Common myeloid progenitor, CD34-positive (primary cell): ENCODE measurements at regions not wholly inside any gene's neighbourhood (a gene's known extent, or its start where the extent isn't known, plus 50 kb on each side); places are given as distances from the start of the nearest gene placed in this dataset.
A peak's percentile ranks its signal among the peaks of the same experiment; 100 is the strongest.

Source experiments
- CTCF ChIA-PET: fragments of 350-600 bp; sonication (Branson Sonifier 250); formaldehyde crosslinking; loops from one replicate; lab custom pipeline; 2021; ENCODE audit warnings: antibody characterized with exemption; lab: Charles Lee
- POLR2A ChIA-PET: fragments of 350-600 bp; sonication (Branson Sonifier 250); formaldehyde crosslinking; loops from one replicate; lab custom pipeline; 2021; ENCODE audit warnings: antibody characterized with exemption; lab: Charles Lee
- DNase-seq, 3 donors: peaks; one replicate each; pipeline versions ENCODE4 v3.0.0 to v3.0.0-alpha.2; 2013
- H3K27ac ChIP-seq, 2 experiments: 1 replicate in 1 of 2; 2 replicates in 1 of 2; pipeline ENCODE4 v1.7.0; 2013; ENCODE audit warnings: inconsistent platforms in 2 of 2, low read length in 2 of 2, mild to moderate bottlenecking in 2 of 2, low read depth in 1 of 2, moderate library complexity in 1 of 2; ENCODE audit not compliant: severe bottlenecking in 2 of 2, insufficient read depth in 1 of 2, poor library complexity in 1 of 2
- H3K27me3 ChIP-seq, 5 experiments: replicated peaks in 2 of 5; 1 replicate in 3 of 5; 2 replicates in 2 of 5; pipeline versions ENCODE4 v1.6.1 to v1.7.0; 2013; ENCODE audit warnings: low read length in 4 of 5, mild to moderate bottlenecking in 2 of 5, moderate library complexity in 2 of 5, inconsistent platforms in 1 of 5; ENCODE audit not compliant: insufficient read depth in 5 of 5, control insufficient read depth in 4 of 5
- H3K36me3 ChIP-seq, 4 experiments: 1 replicate in 2 of 4; 2 replicates in 2 of 4; pipeline versions ENCODE4 v1.6.1 to v1.7.0; 2013; ENCODE audit warnings: low read length in 3 of 4, control low read depth in 1 of 4, mild to moderate bottlenecking in 1 of 4; ENCODE audit not compliant: control insufficient read depth in 4 of 4, insufficient read depth in 4 of 4
- H3K4me1 ChIP-seq, 4 experiments: 1 replicate in 3 of 4; 2 replicates in 1 of 4; pipeline versions ENCODE4 v1.6.1 to v1.7.1; 2013; ENCODE audit warnings: low read length in 3 of 4, mild to moderate bottlenecking in 3 of 4, control low read depth in 1 of 4, inconsistent platforms in 1 of 4, moderate library complexity in 1 of 4; ENCODE audit not compliant: control insufficient read depth in 4 of 4, insufficient read depth in 4 of 4; ENCODE audit errors: control extremely low read depth in 1 of 4
- H3K4me3 ChIP-seq, 7 experiments: 1 replicate in 4 of 7; 2 replicates in 3 of 7; pipeline versions ENCODE4 v1.5.1 to v1.7.0; 2013; ENCODE audit warnings: mild to moderate bottlenecking in 7 of 7, low read length in 6 of 7, moderate library complexity in 6 of 7, inconsistent platforms in 2 of 7, low read depth in 2 of 7, control low read depth in 1 of 7; ENCODE audit not compliant: insufficient read depth in 4 of 7, control insufficient read depth in 1 of 7; ENCODE audit errors: extremely low read depth in 1 of 7
- H3K9me3 ChIP-seq, 5 experiments: 1 replicate in 4 of 5; 2 replicates in 1 of 5; pipeline versions ENCODE4 v1.6.1 to v1.7.1; 2013; ENCODE audit warnings: low read length in 4 of 5, mild to moderate bottlenecking in 2 of 5, inconsistent platforms in 1 of 5, low read depth in 1 of 5, moderate library complexity in 1 of 5; ENCODE audit not compliant: control insufficient read depth in 4 of 5, insufficient read depth in 2 of 5; ENCODE audit errors: control extremely low read depth in 1 of 5
- WGBS: methylation state at CpG from one replicate; pipeline ENCODE4 v1.1.5; 2013; ENCODE audit not compliant: insufficient coverage; 5-methylcytosine and 5-hydroxymethylcytosine counted together

GRCh38 chr6:88558981-88559380, 392.8 kb upstream of the CNR1 start:
- H3K4me3 ChIP-seq, result no peak overlapping the region
- peaks cover 0 to 16% (median 9%) of the 10 kb centered on the region in 4 experiments for H3K4me1 ChIP-seq
- no peaks in the 10 kb centered on the region for H3K27me3 ChIP-seq
- DNase-seq, result no peak
- ChIA-PET CTCF (no interaction called here), POLR2A (no interaction called here)
- WGBS, result 63% methylated on average over 3 of the region's 5 CpGs
- H3K27ac ChIP-seq, result no peak overlapping the region
- H3K36me3 ChIP-seq, result no peaks in the 10 kb centered on the region
- no peaks in the 10 kb centered on the region for H3K9me3 ChIP-seq

GRCh38 chr6:88556663-88557062, 390.5 kb upstream of the CNR1 start:
- Histone ChIP-seq H3K4me1 (peaks cover 0 to 11% (median 7%) of the 10 kb centered on the region in 4 experiments), H3K36me3 (no peaks in the 10 kb centered on the region), H3K27me3 (no peaks in the 10 kb centered on the region), H3K4me3 (no peak overlapping the region), H3K27ac (no peak overlapping the region), H3K9me3 (no peaks in the 10 kb centered on the region)
- WGBS, result 96% methylated on average over 3 of the region's 4 CpGs
- ChIA-PET CTCF (no interaction called here), POLR2A (no interaction called here)
- DNase-seq, result no peak

GRCh38 chr6:88548891-88549505, 382.9 kb upstream of the CNR1 start:
- no peak for DNase-seq
- no peak overlapping the region for H3K27ac ChIP-seq
- H3K9me3 ChIP-seq, result no peaks in the 10 kb centered on the region
- H3K4me3 ChIP-seq, result no peak overlapping the region
- peaks cover 0 to 15% (median 4%) of the 10 kb centered on the region in 4 experiments for H3K4me1 ChIP-seq
- 96% methylated on average over 5 of the region's 5 CpGs for WGBS
- no peaks in the 10 kb centered on the region for H3K36me3 ChIP-seq
- POLR2A ChIA-PET, result no interaction called here
- no peaks in the 10 kb centered on the region for H3K27me3 ChIP-seq
- CTCF ChIA-PET, result no interaction called here

GRCh38 chr6:88547768-88548167, 381.6 kb upstream of the CNR1 start:
- POLR2A ChIA-PET, result no interaction called here
- WGBS, result 98% methylated on average over 6 of the region's 6 CpGs
- H3K4me1 ChIP-seq, result peaks cover 0 to 15% (median 4%) of the 10 kb centered on the region in 4 experiments
- CTCF ChIA-PET, result no interaction called here
- H3K9me3 ChIP-seq, result no peaks in the 10 kb centered on the region
- no peak overlapping the region for H3K4me3 ChIP-seq
- H3K27ac ChIP-seq, result no peak overlapping the region
- H3K36me3 ChIP-seq, result no peaks in the 10 kb centered on the region
- H3K27me3 ChIP-seq, result no peaks in the 10 kb centered on the region
- no peak for DNase-seq

GRCh38 chr6:88545991-88546390, 379.8 kb upstream of the CNR1 start:
- H3K9me3 ChIP-seq, result no peaks in the 10 kb centered on the region
- CTCF ChIA-PET, result interaction anchor here (2.4 kb wide), 1 partner anchor 8 kb away, joined by 9 read pairs; no protein-coding TSS in a partner anchor
- no peaks in the 10 kb centered on the region for H3K27me3 ChIP-seq
- H3K4me1 ChIP-seq, result peaks cover 0 to 15% (median 4%) of the 10 kb centered on the region in 4 experiments
- POLR2A ChIA-PET, result no interaction called here
- no peak overlapping the region for H3K27ac ChIP-seq
- WGBS, result 90% methylated on average over 2 of the region's 4 CpGs
- DNase-seq, result no peak
- no peaks in the 10 kb centered on the region for H3K36me3 ChIP-seq
- H3K4me3 ChIP-seq, result no peak overlapping the region

DNA sequence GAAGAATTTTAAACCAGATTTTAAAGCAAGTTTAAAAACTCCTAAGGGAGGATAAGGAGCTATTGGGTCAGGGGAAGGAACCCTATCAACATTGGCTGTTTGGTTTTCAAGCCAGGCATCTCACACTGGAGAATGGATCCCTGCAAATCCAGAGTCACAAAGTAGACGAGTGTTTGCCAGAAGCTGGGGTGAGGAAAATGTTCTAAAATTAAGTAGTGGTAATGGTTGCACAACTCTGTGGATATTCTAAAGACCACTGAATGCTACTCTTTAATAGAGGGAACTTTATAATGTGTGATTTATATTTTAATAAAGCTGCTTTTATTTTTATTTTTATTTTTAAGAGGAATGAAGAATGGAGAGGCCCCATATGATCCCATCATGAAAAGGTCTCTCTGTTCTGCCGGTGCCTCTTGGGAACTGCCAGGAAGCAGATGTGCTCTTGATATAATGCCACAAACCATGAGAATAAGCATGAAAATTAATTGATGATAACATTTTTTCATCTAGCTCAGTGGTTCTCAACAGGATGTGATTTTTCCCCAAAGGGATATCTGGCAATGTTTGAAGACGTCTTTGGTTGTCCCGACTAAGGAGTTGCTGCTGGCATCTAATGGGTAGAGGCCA, 379.0 kb upstream of the CNR1 start:
- ChIA-PET POLR2A (no interaction called here), CTCF (interaction anchor here (2.4 kb wide), 1 partner anchor 9 kb away, joined by 9 read pairs; no protein-coding TSS in a partner anchor)
- peaks cover 0 to 15% (median 4%) of the 10 kb centered on the region in 4 experiments for H3K4me1 ChIP-seq
- H3K27ac ChIP-seq, result no peak overlapping the region
- DNase-seq, result peak in 2 of 3 donors; percentile 29 to 37
- no peaks in the 10 kb centered on the region for H3K27me3 ChIP-seq
- no CpG with 5 or more reads among the region's 4 CpGs for WGBS
- H3K4me3 ChIP-seq, result no peak overlapping the region
- H3K36me3 ChIP-seq, result no peaks in the 10 kb centered on the region
- no peaks in the 10 kb centered on the region for H3K9me3 ChIP-seq

DNA sequence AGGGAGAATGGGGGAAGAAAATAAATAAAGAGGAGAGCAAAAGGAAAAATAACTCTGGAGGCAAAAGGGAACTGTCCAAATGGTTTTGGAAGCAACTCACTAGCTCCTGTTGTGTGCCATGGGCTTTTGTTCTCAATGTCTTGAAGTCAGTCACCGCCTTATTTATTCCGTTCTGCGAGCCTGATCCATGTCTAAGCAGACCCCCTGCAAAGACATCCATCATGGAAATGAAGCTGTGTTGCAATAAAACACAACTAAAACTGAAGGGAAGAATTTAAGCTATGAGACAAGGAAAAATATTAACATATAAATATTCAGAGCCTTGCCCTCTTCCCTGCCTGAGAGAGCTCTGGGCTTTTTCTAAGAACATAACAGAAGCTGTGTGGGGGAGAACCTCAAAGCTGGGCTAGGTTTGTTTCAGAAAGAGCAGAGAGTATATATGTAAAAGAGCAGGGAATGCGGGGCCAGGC, 373.2 kb upstream of the CNR1 start:
- Histone ChIP-seq H3K4me3 (no peak overlapping the region), H3K27me3 (no peaks in the 10 kb centered on the region), H3K4me1 (peaks cover 0 to 29% (median 22%) of the 10 kb centered on the region in 4 experiments), H3K36me3 (no peaks in the 10 kb centered on the region), H3K27ac (no peak overlapping the region), H3K9me3 (no peaks in the 10 kb centered on the region)
- 93% methylated on average over 4 of the region's 4 CpGs for WGBS
- no peak for DNase-seq
- ChIA-PET CTCF (no interaction called here), POLR2A (no interaction called here)
